T-cell (primary cell): ENCODE measurements at regions not wholly inside any gene's neighbourhood (a gene's known extent, or its start where the extent isn't known, plus 50 kb on each side); places are given as distances from the start of the nearest gene placed in this dataset.

Experiments
- ATAC-seq, 4 experiments: fragments of 200-7000 bp in 3 of 4; fragments of 150-1000 bp in 1 of 4; cut with Tn5 transposase; replicated peaks in 1 of 4; 1 replicate in 3 of 4; 2 replicates in 1 of 4; pipeline ENCODE4 v1.10.0; 2021; ENCODE audit warnings: moderate library complexity in 3 of 4, mild to moderate bottlenecking in 2 of 4, moderate number of reproducible peaks in 1 of 4
- CTCF ChIA-PET, 2 donors: fragments of 300-600 bp; sonication (Branson Sonifier 250); formaldehyde crosslinking; loops; one replicate each; lab custom pipeline; 2022; ENCODE audit warnings: antibody characterized with exemption in 2 of 2; lab: Charles Lee
- POLR2A ChIA-PET, 2 donors: fragments of 300-600 bp; sonication (Branson Sonifier 250); formaldehyde crosslinking; loops; one replicate each; lab custom pipeline; 2022; ENCODE audit warnings: antibody characterized with exemption in 2 of 2; lab: Charles Lee
- DNase-seq, 35 experiments: peaks; one replicate each; pipeline versions ENCODE4 v3.0.0 to v3.0.0-alpha.2; 2013 to 2023
- H3K27ac ChIP-seq: one replicate; pipeline ENCODE4 v1.5.1; 2013; ENCODE audit warnings: low read length
- H3K27me3 ChIP-seq, 2 experiments: replicated peaks in 1 of 2; 1 replicate in 1 of 2; 2 replicates in 1 of 2; pipeline versions ENCODE4 v1.6.1 to v1.7.0; 2013; ENCODE audit warnings: low read length in 1 of 2, mixed read lengths in 1 of 2; ENCODE audit not compliant: control insufficient read depth in 2 of 2, insufficient read depth in 2 of 2; ENCODE audit errors: extremely low read depth in 1 of 2
- H3K36me3 ChIP-seq, 2 donors: 1 replicate in 1 of 2; 2 replicates in 1 of 2; pipeline versions ENCODE4 v1.6.1 to v1.7.0; 2013; ENCODE audit warnings: low read length in 1 of 2; ENCODE audit not compliant: control insufficient read depth in 2 of 2, insufficient read depth in 1 of 2; ENCODE audit errors: extremely low read depth in 1 of 2
- H3K4me1 ChIP-seq, 2 experiments: 1 replicate in 1 of 2; 2 replicates in 1 of 2; pipeline versions ENCODE4 v1.6.1 to v1.7.0; 2013; ENCODE audit warnings: low read length in 2 of 2, mixed read lengths in 1 of 2; ENCODE audit not compliant: insufficient read depth in 2 of 2, control insufficient read depth in 1 of 2; ENCODE audit errors: extremely low read depth in 1 of 2
- H3K4me3 ChIP-seq, 2 donors: 1 replicate in 1 of 2; 2 replicates in 1 of 2; pipeline versions ENCODE4 v1.5.1 to v1.7.0; 2013; ENCODE audit warnings: mild to moderate bottlenecking in 2 of 2, low read length in 1 of 2, moderate library complexity in 1 of 2; ENCODE audit not compliant: control insufficient read depth in 1 of 2; ENCODE audit errors: extremely low read depth in 1 of 2
- H3K9me3 ChIP-seq: 2 replicates; pipeline ENCODE4 v1.7.0; 2013
- H3K27ac Mint-ChIP-seq, 2 donors: one replicate each; pipeline ENCODE4 v1.8.0; 2020 to 2021; ENCODE audit warnings: mild to moderate bottlenecking in 2 of 2, mixed read lengths in 2 of 2
- H3K27me3 Mint-ChIP-seq, 2 donors: one replicate each; pipeline ENCODE4 v1.8.0; 2021 to 2022; ENCODE audit warnings: mixed read lengths in 2 of 2
- H3K36me3 Mint-ChIP-seq: one replicate; pipeline ENCODE4 v1.8.0; 2021; ENCODE audit warnings: mixed read lengths
- H3K4me1 Mint-ChIP-seq, 3 donors: one replicate each; pipeline ENCODE4 v1.8.0; 2020 to 2022; ENCODE audit warnings: mixed read lengths in 3 of 3, mild to moderate bottlenecking in 1 of 3
- H3K4me3 Mint-ChIP-seq, 3 donors: one replicate each; pipeline ENCODE4 v1.8.0; 2020 to 2022; ENCODE audit warnings: mild to moderate bottlenecking in 3 of 3, mixed read lengths in 3 of 3, moderate library complexity in 3 of 3
- H3K9me3 Mint-ChIP-seq, 3 donors: one replicate each; pipeline ENCODE4 v1.8.0; 2020 to 2022; ENCODE audit warnings: mixed read lengths in 3 of 3
- WGBS: methylation state at CpG from one replicate; pipeline ENCODE4 v1.1.5; 2013; ENCODE audit warnings: missing lambda C conversion rate; ENCODE audit not compliant: insufficient coverage; 5-methylcytosine and 5-hydroxymethylcytosine counted together

DNA sequence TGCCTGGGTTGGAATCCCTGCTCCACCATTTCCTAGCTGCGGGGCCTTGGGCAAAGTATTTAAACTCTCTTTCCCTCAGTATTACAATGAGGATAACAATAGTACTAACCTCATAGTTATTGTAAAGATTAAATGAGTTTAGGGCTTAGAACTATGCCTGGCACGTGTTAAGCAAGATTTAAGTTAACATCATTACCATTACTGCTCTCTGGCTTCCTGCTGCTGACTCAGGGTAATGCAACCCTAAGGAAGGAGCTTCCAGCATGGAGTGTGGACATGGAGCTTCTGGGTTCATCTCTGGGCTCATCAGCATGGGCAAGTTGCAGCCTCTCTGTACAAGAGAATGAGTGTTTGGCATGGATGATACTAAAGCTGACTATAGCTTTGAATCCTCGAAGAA, 374.2 kb upstream of the MAP2 start:
- no peaks in the 10 kb centered on the region for H3K4me1 ChIP-seq
- H3K27ac Mint-ChIP-seq, result no peak overlapping the region
- H3K27ac ChIP-seq, result no peak overlapping the region
- no peaks in the 10 kb centered on the region for H3K9me3 ChIP-seq
- ChIA-PET POLR2A (no interaction called here), CTCF (no interaction called here)
- no peaks in the 10 kb centered on the region for H3K27me3 Mint-ChIP-seq
- ATAC-seq, result no peak
- H3K4me3 ChIP-seq, result no peak overlapping the region
- no peak for DNase-seq
- no CpG with 5 or more reads among the region's 3 CpGs for WGBS
- H3K9me3 Mint-ChIP-seq, result peaks cover 3 to 6% (median 4%) of the 10 kb centered on the region in 3 donors
- no peaks in the 10 kb centered on the region for H3K36me3 ChIP-seq
- no peaks in the 10 kb centered on the region for H3K27me3 ChIP-seq
- H3K4me1 Mint-ChIP-seq, result no peaks in the 10 kb centered on the region
- H3K36me3 Mint-ChIP-seq, result no peaks in the 10 kb centered on the region
- H3K4me3 Mint-ChIP-seq, result no peak overlapping the region

- H3K27me3 Mint-ChIP-seq, result no peaks in the 10 kb centered on the region
- no peaks in the 10 kb centered on the region for H3K4me1 ChIP-seq
- POLR2A ChIA-PET, result no interaction called here
- peaks cover 0 to 11% (median 5%) of the 10 kb centered on the region in 3 donors for H3K9me3 Mint-ChIP-seq
- H3K27me3 ChIP-seq, result no peaks in the 10 kb centered on the region
- no peak overlapping the region for H3K27ac ChIP-seq
- DNase-seq (no peak), ATAC-seq (no peak)
- no peaks in the 10 kb centered on the region for H3K4me1 Mint-ChIP-seq
- H3K36me3 Mint-ChIP-seq, result no peaks in the 10 kb centered on the region
- CTCF ChIA-PET, result no interaction called here
- H3K4me3 ChIP-seq, result no peak overlapping the region
- no CpG with 5 or more reads among the region's 3 CpGs for WGBS
- H3K36me3 ChIP-seq, result no peaks in the 10 kb centered on the region
- H3K4me3 Mint-ChIP-seq, result no peak overlapping the region
- no peak overlapping the region for H3K27ac Mint-ChIP-seq
- no peaks in the 10 kb centered on the region for H3K9me3 ChIP-seq
Observed at GRCh38 chr2:209062210-209062609, 361.6 kb upstream of the MAP2 start.

DNA sequence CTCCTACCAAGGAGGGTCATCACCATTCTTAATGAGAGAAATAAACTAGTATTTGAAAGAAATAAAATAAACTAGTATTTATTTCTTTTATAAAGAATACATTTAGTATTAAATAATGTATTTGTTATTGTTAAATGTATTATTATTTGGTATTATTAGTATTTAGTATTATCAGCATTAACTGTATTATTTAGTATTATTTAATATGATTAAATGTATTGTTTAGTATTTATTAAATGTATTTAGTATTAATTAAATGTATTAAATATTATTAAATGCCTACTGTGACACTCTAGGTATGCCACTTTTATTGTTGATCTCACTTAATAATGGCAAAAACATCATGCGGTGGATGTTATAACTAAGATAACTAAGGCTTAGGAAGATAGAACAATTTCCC, 353.6 kb upstream of the MAP2 start:
- POLR2A ChIA-PET, result no interaction called here
- no CpG with 5 or more reads among the region's 1 CpG for whole genome bisulfite sequencing
- no peaks in the 10 kb centered on the region for H3K9me3 ChIP-seq

DNA sequence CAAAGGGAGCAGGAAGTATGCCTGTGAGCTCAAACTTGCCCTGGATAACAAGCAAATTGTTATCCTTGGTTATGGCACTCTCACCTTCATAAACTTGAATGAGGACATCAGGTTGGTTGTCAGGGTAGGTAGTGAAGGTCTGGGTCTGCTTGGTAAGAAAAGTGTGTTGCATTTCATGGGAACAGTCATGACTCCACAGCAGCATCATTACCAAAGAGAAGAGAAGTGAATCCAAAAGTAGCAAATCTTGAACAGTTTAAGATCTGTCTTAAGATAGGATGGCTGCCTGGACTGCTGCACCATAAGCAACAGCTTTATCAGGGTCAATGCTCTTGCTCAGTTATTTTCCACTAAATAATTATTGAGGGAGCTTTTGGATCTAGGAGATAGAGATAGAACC, 350.7 kb upstream of the MAP2 start:
- no peaks in the 10 kb centered on the region for H3K4me1 Mint-ChIP-seq
- no peaks in the 10 kb centered on the region for H3K36me3 Mint-ChIP-seq
- H3K9me3 Mint-ChIP-seq, result peaks cover 0 to 8% (median 0%) of the 10 kb centered on the region in 3 donors
- H3K4me3 ChIP-seq, result no peak overlapping the region
- no peaks in the 10 kb centered on the region for H3K9me3 ChIP-seq
- no peak for DNase-seq
- no peaks in the 10 kb centered on the region for H3K27me3 Mint-ChIP-seq
- no peaks in the 10 kb centered on the region for H3K27me3 ChIP-seq
- ChIA-PET POLR2A (no interaction called here), CTCF (no interaction called here)
- H3K27ac Mint-ChIP-seq, result no peak overlapping the region
- no peak for ATAC-seq
- no peaks in the 10 kb centered on the region for H3K36me3 ChIP-seq
- no peak overlapping the region for H3K4me3 Mint-ChIP-seq
- no peak overlapping the region for H3K27ac ChIP-seq
- H3K4me1 ChIP-seq, result no peaks in the 10 kb centered on the region

More for the DNA sequence above, 353.6 kb upstream of the MAP2 start:
- CTCF ChIA-PET, result no interaction called here
- Mint-ChIP-seq H3K4me1 (no peaks in the 10 kb centered on the region), H3K9me3 (peaks cover 0 to 4% (median 0%) of the 10 kb centered on the region in 3 donors), H3K27ac (no peak overlapping the region), H3K27me3 (no peaks in the 10 kb centered on the region), H3K36me3 (no peaks in the 10 kb centered on the region), H3K4me3 (no peak overlapping the region)
- no peak overlapping the region for H3K27ac ChIP-seq
- no peaks in the 10 kb centered on the region for H3K27me3 ChIP-seq
- no peaks in the 10 kb centered on the region for H3K4me1 ChIP-seq
- H3K36me3 ChIP-seq, result no peaks in the 10 kb centered on the region
- no peak overlapping the region for H3K4me3 ChIP-seq
- no peak for DNase-seq
- ATAC-seq, result no peak

DNA sequence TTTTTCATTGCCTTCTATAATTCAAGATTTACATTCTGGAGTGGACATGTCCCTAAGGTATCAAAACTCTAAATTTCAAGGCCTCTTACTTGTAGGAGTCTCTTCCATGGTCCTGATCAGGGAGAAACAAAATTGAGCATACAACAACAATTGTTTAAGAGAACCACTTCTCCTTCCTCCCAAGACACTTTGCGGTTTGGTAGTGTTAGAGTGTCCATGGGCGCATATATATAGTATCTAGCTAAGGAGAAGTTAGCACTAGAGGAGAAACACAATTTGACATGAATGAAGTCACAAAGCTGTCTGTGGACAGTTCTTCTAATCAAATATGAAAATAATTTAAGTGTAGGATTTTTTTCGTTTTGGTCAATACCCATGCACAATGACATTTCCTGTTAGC, 349.1 kb upstream of the MAP2 start:
- H3K9me3 Mint-ChIP-seq, result peaks cover 0 to 8% (median 0%) of the 10 kb centered on the region in 3 donors
- H3K27me3 Mint-ChIP-seq, result no peaks in the 10 kb centered on the region
- ChIA-PET CTCF (no interaction called here), POLR2A (no interaction called here)
- WGBS, result no CpG with 5 or more reads among the region's 3 CpGs
- H3K4me3 Mint-ChIP-seq, result no peak overlapping the region
- Histone ChIP-seq H3K27ac (no peak overlapping the region), H3K27me3 (no peaks in the 10 kb centered on the region), H3K36me3 (no peaks in the 10 kb centered on the region), H3K9me3 (no peaks in the 10 kb centered on the region), H3K4me1 (no peaks in the 10 kb centered on the region), H3K4me3 (no peak overlapping the region)
- DNase-seq (no peak), ATAC-seq (no peak)
- H3K4me1 Mint-ChIP-seq, result no peaks in the 10 kb centered on the region
- no peaks in the 10 kb centered on the region for H3K36me3 Mint-ChIP-seq
- H3K27ac Mint-ChIP-seq, result no peak overlapping the region

- CTCF ChIA-PET, result no interaction called here
- peaks cover 0 to 8% (median 0%) of the 10 kb centered on the region in 3 donors for H3K9me3 Mint-ChIP-seq
- no peak overlapping the region for H3K4me3 Mint-ChIP-seq
- Histone ChIP-seq H3K27me3 (no peaks in the 10 kb centered on the region), H3K4me1 (no peaks in the 10 kb centered on the region), H3K4me3 (no peak overlapping the region), H3K27ac (no peak overlapping the region), H3K9me3 (no peaks in the 10 kb centered on the region), H3K36me3 (no peaks in the 10 kb centered on the region)
- no peaks in the 10 kb centered on the region for H3K27me3 Mint-ChIP-seq
- no peaks in the 10 kb centered on the region for H3K4me1 Mint-ChIP-seq
- no CpG with 5 or more reads among the region's 1 CpG for WGBS
- POLR2A ChIA-PET, result no interaction called here
- H3K27ac Mint-ChIP-seq, result no peak overlapping the region
- DNase-seq (no peak), ATAC-seq (no peak)
- H3K36me3 Mint-ChIP-seq, result no peaks in the 10 kb centered on the region
Observed at GRCh38 chr2:209076151-209076550, 347.7 kb upstream of the MAP2 start.

DNA sequence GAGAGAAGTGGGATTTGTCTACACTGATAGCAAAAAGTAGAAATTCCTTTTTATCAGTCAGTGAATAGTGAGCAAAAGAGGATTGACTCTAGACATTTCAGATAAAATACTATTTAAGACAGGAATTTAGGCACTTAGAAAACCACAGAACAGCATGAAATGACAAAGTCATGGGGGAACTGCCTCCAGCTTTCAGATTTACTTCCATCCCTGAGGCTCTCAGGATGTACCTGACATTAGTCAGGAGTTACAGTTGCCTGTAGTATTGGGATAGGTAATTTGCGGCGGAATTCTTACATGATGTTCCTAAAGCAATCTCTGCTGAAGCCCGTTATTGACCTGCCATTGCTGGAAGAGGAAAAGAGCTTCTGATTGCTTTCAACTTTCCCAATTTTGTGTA, 337.1 kb upstream of the MAP2 start:
- POLR2A ChIA-PET, result no interaction called here
- CTCF ChIA-PET, result no interaction called here
- H3K9me3 Mint-ChIP-seq, result no peaks in the 10 kb centered on the region
- H3K9me3 ChIP-seq, result no peaks in the 10 kb centered on the region
- 81% methylated on average over 3 of the region's 3 CpGs for WGBS
- no peak overlapping the region for H3K27ac Mint-ChIP-seq
- no peak for DNase-seq
- no peak overlapping the region for H3K4me3 Mint-ChIP-seq
- H3K4me3 ChIP-seq, result no peak overlapping the region
- H3K27me3 ChIP-seq, result no peaks in the 10 kb centered on the region
- no peaks in the 10 kb centered on the region for H3K4me1 ChIP-seq
- no peaks in the 10 kb centered on the region for H3K4me1 Mint-ChIP-seq
- ATAC-seq, result no peak
- no peaks in the 10 kb centered on the region for H3K36me3 Mint-ChIP-seq
- H3K36me3 ChIP-seq, result no peaks in the 10 kb centered on the region
- H3K27ac ChIP-seq, result no peak overlapping the region
- no peaks in the 10 kb centered on the region for H3K27me3 Mint-ChIP-seq
